Sigmoid colon (tissue), 3 donors: ENCODE measurements at regions not wholly inside any gene's neighbourhood (a gene's known extent, or its start where the extent isn't known, plus 50 kb on each side); places are given as distances from the start of the nearest gene placed in this dataset.

Source experiments
- CTCF ChIP-seq, 4 experiments: fragments of 450-650 bp in 3 of 4; fragments of 200-600 bp in 1 of 4; IDR thresholded peaks; one replicate each; pipeline ENCODE4 v1.5.1; 2016 to 2019; ENCODE audit warnings: antibody characterized with exemption in 4 of 4, mild to moderate bottlenecking in 3 of 4, moderate library complexity in 2 of 4
- POLR2A ChIP-seq, 2 donors: fragments of 450-650 bp; IDR thresholded peaks; one replicate each; pipeline ENCODE4 v1.6.1; 2016; ENCODE audit warnings: antibody characterized with exemption in 2 of 2, mild to moderate bottlenecking in 2 of 2, moderate library complexity in 2 of 2

- TF ChIP-seq POLR2A (IDR thresholded peaks at IDR 0.05) = no peak
- TF ChIP-seq CTCF (IDR thresholded peaks at IDR 0.05) = no peak
Measured at GRCh38 chr18:29160170-29160569, 983.2 kb upstream of the CDH2 start.
